GM12875 (cell line): ENCODE measurements at regions not wholly inside any gene's neighbourhood (a gene's known extent, or its start where the extent isn't known, plus 50 kb on each side); places are given as distances from the start of the nearest gene placed in this dataset.
A peak's percentile ranks its signal among the peaks of the same experiment; 100 is the strongest.

ENCODE experiments used
- H3K4me3 ChIP-seq: one replicate; pipeline ENCODE4 v1.5.1; 2011; ENCODE audit warnings: low read depth, low read length, control low read depth
- TF ChIP-seq, protein P1 (sequence below): IDR thresholded peaks from 2 replicates; pipeline ENCODE4 v1.5.1; 2011; ENCODE audit warnings: low read depth, mild to moderate bottlenecking, control low read depth, inconsistent platforms, low read length, moderate library complexity, borderline replicate concordance; ENCODE audit not compliant: insufficient read depth

GRCh38 chr1:36651176-36651910, 168.6 kb upstream of the CSF3R start:
- TF ChIP-seq, protein P1, sequence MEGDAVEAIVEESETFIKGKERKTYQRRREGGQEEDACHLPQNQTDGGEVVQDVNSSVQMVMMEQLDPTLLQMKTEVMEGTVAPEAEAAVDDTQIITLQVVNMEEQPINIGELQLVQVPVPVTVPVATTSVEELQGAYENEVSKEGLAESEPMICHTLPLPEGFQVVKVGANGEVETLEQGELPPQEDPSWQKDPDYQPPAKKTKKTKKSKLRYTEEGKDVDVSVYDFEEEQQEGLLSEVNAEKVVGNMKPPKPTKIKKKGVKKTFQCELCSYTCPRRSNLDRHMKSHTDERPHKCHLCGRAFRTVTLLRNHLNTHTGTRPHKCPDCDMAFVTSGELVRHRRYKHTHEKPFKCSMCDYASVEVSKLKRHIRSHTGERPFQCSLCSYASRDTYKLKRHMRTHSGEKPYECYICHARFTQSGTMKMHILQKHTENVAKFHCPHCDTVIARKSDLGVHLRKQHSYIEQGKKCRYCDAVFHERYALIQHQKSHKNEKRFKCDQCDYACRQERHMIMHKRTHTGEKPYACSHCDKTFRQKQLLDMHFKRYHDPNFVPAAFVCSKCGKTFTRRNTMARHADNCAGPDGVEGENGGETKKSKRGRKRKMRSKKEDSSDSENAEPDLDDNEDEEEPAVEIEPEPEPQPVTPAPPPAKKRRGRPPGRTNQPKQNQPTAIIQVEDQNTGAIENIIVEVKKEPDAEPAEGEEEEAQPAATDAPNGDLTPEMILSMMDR, result no peak
- no peak overlapping the region for H3K4me3 ChIP-seq

DNA sequence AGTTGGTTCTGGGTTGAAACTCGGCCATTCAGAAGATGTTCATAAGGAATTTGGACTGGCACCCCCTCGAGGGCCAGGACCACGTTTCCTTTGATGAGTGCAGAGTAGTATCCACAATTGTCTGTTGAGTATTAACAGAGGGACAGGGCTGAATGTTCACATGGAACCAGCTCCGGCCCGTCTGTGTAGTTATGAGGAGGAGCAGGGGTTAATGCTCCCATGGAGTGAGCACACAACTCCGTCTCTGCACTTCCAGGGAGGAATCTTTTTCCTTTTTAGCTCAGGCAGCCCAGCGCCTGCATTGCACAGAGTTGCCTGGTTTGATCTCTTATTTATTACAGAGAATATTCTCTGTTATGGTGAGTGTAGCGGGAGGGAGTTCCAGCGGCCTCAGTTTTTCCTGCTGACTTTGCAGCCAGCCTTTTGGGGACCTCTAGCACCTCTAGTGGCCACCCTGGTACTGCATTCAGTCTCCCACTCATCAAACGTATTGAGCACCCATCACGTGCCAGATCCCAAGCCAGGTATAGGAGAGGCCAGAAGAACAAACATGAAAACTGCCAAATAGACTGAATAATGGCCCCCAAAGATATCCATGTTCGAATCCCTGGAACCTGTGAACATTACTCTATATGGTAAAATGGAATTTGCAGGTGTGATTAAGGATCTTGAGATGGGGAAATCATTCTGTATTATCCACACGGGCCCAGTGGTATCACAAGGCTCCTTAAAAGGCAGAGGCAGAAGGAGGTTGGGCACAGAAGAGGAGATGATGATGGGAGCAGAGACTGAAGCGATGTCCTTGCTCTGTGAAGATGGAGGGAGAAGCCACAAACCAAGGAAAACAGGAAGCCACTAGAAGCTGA, 167.7 kb upstream of the CSF3R start:
- H3K4me3 ChIP-seq, result no peak overlapping the region
- TF ChIP-seq, protein P1, result peak; percentile 91

- no peak overlapping the region for H3K4me3 ChIP-seq
- TF ChIP-seq, protein P1, result no peak
These were observed 163.2 kb upstream of the CSF3R start for GRCh38 chr1:36645867-36646266.

- TF ChIP-seq, protein P1, result no peak
- H3K4me3 ChIP-seq, result no peak overlapping the region
These were observed 161.8 kb upstream of the CSF3R start for GRCh38 chr1:36644556-36644955.

DNA sequence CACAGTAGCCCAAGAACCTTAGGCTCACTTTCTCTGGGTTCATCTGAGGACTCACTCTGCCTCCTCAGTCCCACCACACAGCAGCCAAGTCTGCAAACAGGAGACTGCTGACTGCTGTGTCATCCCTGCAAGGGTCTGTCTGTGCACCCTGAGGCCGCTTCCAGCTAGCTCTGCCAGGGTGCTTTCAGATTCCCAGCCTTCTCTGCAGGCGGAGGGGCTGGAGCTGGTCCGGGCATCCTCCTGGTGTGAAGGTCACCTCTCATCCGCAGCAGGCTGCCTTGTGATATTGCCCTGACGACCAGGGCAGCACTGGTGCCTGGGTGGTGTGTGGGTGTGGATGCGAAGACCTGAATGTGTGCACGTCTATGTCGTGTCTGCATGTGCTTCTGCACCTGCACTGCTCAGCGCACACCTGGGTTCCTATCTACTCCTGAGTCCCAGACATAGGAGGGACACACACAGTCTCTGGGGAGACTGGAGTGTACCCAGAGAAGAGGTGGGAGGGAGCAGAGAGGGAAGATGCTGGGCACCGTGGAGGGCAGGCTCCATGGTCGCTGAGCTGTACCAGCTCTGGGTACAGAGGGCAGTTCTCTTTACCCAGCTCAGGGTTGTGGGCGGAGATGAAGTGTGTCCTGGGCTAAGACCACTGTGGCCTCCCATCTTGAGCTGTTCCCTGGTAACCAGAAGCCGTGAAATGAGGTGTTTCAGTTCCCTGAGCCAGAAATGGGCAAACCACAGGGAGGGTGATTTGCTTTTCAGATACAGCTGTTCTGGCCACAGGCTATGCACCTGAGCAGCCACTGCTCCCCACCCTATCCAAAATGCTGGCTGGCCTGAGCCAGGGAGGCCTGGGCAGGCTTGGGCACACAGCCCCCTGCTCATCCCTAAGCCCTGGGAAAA, 160.9 kb upstream of the CSF3R start:
- TF ChIP-seq, protein P1, result no peak
- H3K4me3 ChIP-seq, result no peak overlapping the region

DNA sequence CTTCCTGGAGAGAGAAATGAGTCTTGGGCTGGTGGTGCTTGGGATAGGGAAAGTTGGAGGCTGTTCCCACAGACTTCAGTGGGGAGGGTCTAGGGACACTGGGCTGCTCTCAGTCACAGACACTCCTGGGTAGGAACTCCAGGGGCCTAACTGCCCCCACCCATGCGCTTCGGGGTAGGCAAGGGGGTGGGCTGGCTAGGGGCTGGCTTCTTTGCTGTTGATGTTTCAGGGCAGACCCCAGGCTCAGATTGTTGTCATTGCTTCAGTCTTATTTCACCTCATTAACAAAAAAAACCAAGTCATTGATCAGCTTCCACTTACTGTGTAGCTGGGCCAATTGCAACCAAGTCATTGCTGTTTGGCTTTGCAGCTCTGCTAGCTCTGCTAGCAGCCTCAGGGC, 160.1 kb upstream of the CSF3R start:
- TF ChIP-seq, protein P1, result no peak
- no peak overlapping the region for H3K4me3 ChIP-seq
